ENCODE measurements at regions not wholly inside any gene's neighbourhood (a gene's known extent, or its start where the extent isn't known, plus 50 kb on each side); places are given as distances from the start of the nearest gene placed in this dataset.

DNA sequence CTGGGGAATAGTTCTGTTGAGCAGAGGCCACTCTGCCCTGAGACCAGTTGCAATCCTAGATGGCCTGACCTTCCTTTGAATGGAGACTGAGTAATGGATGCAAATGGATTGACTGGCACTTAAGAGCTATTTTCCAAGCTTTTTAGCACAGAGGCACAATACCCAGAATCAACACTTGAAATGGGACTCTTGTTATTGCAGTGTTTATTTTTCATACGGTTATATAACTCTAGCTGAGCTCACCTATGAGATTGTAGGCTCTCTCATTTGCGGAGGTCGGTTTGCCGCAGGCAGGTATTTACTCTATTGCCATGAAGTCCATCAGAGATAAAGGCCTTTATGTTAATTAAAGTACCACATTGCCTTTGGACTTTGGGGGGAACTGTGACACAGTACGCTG is 422.3 kb upstream of the CELF4 start:
- no peak for DNase-seq (ENCODE audit: extremely low read depth in 1 of 11, low read depth in 9 of 11, low spot score in 4 of 11)

DNA sequence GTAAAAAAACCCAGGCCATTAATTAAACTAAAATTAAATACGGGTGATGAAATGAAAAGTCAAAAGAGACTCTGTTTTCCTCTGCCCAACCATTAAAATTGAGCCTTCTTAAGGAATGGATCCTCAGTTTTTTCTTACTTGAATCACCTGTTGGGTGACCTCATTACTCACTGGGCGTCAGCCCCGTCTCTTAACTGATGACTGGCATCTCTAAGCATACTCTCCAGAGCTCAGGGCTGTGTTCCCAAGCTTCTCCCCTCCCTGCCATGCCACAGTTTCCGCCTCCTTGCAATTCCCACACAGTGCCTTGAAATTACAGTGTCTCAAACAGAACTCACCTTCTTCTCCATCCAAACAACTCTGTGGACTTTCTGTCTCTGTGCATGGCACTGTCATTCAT is 421.1 kb upstream of the CELF4 start:
- no peak for DNase-seq (ENCODE audit: extremely low read depth in 1 of 11, low read depth in 9 of 11, low spot score in 4 of 11)

DNA sequence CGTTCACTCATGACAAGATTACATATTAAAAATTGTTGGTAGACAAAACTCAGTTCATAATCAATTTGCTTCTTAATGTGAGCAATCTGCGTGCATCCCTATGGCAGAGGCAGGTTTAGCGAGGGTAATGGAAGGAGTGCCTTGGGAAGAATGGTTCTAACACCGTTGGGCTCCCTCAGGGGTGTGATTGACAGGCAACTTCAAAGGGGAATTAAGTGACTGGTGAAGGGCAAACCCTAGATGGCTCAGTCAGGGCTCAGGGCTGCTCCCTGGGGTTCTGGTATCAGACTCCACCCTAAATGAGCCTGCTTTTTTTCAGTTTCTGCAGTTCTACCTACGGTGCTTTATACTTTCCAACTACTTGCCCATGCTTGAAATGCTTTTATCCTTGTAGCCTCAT is 419.5 kb upstream of the CELF4 start:
- no peak for DNase-seq (ENCODE audit: extremely low read depth in 1 of 11, low read depth in 9 of 11, low spot score in 4 of 11)

DNA sequence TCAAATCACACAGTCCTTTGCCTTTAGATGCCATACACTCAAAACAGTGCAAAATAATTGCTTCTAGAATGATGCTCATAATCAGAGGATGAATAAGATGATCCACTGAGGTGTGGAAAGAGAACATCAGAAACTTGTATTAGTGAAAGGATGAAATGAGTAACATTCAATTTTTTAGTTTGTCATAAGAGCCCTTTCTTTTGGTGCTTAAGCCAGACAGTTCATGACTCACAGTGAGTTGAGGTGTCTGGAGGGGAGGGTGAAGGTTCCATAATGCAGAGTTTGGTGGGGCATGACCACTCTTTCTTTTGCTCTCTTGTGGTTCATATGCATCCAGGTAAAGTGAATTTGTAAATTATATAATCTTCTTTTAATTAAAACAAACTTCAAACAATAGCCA is 415.0 kb upstream of the CELF4 start:
- no peak for DNase-seq (ENCODE audit: extremely low read depth in 1 of 11, low read depth in 9 of 11, low spot score in 4 of 11)

DNA sequence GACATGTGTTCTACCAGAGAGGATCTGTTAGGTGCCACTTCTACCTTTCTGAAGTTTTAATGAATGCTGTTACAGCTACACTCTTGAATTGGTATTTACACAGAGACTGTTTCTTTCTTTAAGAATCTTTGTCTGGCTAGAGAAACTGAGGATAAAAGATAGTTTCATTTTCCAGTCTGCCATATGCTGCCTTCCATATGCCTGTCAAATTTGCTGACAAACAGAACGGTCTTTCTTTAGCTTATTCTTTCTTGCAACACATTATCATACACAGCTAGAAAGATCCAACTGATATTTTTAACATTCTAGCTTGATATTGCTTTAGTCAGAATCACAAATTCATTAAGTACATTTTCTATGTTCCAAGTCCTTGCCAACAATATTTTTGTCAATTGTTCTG is 409.8 kb upstream of the CELF4 start:
- no peak for DNase-seq (ENCODE audit: extremely low read depth in 1 of 11, low read depth in 9 of 11, low spot score in 4 of 11)

DNA sequence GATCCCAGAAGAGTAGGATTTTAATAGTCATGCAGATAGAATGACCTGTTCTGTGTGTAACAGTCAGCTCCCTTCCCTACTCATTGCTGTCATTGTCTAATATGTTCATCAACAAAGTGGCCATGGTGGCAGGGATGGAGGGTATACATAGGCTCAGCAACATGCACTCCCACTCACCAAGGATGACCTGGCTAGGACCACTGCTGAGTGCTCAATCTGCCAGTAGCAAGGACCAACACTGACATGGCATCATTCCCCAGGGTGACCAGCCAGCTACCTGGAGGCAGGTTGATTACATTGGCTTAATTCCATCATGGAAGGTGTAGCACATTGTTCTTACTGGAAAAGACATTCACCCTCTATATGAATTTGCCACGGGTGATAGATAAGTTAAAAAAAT is 401.7 kb upstream of the CELF4 start:
- DNase-seq (ENCODE audit: extremely low read depth in 1 of 11, low read depth in 9 of 11, low spot score in 4 of 11), result no peak

DNA sequence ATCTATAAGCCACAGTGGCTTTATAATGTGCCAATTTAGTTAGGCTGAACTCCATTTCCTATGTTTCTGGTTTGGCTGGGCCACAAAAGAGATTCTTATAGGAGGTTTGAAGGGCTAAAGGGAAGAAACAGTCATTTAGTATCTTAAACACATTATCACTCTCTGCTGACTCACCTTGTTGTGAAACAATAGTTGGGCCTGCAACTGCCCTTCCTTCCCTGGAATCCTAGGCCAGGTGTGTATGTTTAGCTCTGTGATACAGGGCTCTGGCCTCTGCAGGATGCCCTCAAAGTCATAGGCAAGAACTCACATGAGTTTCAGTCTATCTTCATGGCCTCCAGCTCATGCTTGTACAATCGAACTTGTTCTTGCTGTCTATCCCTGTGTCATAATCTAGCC is 400.0 kb upstream of the CELF4 start:
- no peak for DNase-seq (ENCODE audit: extremely low read depth in 1 of 11, low read depth in 9 of 11, low spot score in 4 of 11)

DNA sequence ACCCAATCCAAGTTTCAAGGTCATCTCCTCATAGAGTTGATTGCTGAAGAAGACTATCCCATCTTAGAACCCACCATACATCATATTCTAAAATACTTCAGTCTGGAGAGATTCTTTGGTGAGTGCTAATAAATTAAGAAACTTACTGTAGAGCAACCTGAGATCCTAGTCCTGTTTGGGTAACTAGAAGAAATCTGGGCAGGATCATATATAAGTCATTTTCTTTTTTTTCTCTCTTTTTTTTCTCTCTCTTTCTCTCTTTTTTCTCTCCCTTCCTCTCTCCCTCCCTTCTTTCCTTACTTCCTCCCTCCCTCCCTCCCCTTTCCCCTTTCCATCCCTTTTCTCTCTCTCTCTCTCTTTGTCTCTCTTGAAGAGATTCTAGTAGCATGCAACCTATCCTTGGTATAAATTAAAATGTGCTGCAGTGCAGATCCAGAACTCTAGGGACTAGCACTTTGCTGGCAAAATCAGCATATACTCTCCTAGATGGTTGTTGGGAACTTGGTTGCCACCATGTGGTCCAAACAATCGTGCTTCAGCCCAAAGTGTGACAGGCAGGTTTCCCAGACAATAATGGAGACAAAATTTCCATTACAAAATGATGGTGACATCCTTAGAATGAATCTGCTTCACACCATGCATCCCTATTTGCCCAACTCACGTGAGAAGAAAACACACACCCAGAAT is 399.4 kb upstream of the CELF4 start:
- no peak for DNase-seq (ENCODE audit: extremely low read depth in 1 of 11, low read depth in 9 of 11, low spot score in 4 of 11)

DNA sequence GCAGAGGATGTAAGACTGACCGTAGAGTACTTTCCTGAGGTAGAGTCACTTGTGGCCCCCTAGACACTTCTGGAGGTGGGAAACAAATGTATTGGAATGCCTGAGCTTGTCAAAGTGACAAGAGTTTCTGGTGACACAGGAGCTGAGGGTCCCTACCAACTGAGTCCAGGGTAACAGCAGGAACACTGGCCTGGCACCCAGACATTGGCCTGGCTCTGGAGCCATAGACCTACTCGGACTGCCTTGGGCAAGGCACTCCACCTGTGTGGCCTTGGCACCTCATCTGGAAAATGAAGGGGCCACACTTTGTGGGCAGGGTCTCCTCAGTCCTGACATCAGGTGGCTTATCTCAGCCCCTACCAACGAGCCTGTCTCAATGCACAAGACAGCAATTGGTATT is 398.2 kb upstream of the CELF4 start:
- no peak for DNase-seq (ENCODE audit: extremely low read depth in 1 of 11, low read depth in 9 of 11, low spot score in 4 of 11)

DNA sequence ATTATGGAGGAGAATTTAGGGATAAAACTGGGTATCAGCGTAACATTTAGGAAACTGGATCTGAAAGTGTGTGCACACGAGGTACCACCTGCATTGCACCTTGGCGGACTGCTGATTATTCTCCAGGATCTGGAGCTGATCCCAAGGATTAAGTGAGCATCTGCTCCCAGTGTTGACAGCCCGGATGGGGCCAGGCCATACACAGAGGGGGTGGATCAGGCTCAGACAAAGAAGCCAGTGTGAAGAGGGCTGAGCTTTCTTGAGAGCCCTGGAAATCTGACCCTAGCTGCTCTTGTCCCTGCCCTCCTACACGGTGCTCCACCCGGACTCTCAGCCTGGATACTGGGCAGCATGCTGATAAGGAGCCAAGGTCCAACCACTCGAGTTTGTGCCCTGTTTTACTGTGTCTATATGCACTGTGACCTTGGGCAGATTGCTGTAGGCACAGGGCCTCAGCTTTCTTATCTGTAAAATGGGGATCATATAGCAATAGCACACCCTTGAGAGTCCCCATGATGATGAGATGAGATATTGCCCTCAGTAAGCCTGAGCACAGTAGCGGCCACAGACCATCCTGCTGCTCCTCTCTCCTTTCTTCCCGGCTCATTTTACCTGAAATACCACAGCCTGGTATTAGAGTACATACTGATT is 396.8 kb upstream of the CELF4 start:
- DNase-seq (ENCODE audit: extremely low read depth in 1 of 11, low read depth in 9 of 11, low spot score in 4 of 11), result no peak

DNA sequence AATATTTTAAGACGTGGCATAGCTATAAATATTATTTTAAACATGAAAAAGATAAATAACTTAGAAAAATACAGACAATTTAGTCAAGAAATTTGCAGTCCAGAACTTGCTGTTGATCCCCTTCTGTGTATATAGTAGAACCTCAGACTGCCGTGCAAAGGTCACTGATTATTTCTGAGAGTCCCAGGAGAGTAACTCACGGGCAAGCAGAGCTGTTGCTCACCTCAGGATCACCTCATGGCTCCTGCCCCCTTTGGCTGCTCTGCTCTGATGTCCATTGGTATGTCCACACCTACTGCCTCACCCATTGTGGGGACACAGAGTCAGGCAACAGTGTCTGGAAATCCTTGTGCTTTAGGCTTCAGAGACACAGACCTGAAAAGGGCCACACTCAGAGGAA is 392.9 kb upstream of the CELF4 start:
- DNase-seq (ENCODE audit: extremely low read depth in 1 of 11, low read depth in 9 of 11, low spot score in 4 of 11), result no peak

DNA sequence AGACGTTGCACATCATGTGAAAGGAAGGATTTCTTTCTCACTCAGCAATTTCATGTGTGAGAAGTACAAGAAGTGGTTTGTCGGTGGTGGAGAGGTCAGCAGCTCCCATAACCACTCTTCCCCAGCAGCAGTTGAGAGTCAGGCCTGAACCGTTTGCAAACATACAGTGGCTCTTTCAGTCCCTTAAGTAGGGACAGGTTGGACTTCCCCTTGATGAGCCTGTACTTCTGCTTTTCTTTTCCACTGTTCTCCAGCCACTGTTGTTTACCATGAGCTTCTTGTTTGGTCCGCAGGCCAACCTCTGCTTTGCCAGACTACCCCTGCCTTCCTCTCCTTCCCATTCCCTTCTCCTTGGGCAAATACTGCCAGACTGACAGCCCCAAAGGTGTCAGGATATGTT is 391.3 kb upstream of the CELF4 start:
- DNase-seq (ENCODE audit: extremely low read depth in 1 of 11, low read depth in 9 of 11, low spot score in 4 of 11), result no peak

DNA sequence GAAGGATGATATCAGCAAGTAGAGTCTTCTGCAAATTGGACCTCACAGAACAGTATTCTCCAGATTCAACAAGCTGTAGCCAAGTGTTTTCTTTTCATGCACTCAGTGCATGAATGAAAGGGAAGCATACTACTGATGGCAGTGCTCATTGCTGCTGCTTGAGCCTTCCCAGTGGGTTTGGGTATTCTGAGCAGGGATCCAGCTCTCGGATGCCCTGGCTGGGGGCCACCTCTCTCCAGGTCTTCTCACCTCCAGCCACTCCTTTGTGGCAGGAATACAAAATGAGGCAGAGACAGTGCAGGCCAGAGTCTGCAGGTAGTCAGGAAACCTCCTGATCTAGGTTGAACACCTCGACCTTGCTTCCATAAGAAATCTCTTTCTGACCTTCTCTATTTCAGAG is 390.4 kb upstream of the CELF4 start:
- no peak for DNase-seq (ENCODE audit: extremely low read depth in 1 of 11, low read depth in 9 of 11, low spot score in 4 of 11)

DNA sequence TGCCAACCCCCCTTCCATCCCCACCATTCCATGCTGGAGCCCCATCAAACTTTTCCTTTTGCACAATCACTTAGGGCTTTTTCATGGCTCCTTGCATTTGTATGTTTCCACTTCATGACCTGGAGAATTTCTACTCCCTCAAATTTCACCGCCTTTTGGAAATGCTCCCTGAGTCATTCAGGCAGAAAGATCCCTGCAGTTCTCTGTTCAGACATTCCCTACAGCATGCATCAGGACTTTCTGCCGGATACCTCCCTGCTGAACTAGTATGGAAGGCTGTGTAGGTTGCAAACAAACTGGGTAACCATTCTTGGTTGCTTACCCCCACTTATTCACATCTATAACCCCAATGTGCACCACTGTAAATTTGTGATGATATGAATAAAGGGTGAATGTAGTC is 389.6 kb upstream of the CELF4 start:
- no peak for DNase-seq (ENCODE audit: extremely low read depth in 1 of 11, low read depth in 9 of 11, low spot score in 4 of 11)

DNA sequence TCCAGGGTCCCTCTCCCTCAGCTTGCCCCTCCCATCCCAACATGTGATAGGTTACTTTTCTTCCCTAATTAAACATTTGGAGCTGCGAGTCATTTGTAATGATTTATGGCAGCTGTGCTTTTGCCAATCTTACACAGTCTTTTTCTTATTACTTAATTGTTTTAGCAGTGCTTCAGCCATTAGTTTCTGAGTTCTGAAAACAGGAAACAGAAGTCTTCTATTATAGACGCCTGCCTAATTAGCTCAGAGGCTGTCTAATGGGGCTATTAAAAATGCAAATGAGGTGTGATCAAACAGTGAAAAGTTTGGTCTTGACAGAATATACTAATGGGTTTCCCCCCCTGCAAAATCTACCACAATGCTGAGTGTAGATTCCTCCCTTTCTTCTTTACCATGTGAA is 388.3 kb upstream of the CELF4 start:
- no peak for DNase-seq (ENCODE audit: extremely low read depth in 1 of 11, low read depth in 9 of 11, low spot score in 4 of 11)

DNA sequence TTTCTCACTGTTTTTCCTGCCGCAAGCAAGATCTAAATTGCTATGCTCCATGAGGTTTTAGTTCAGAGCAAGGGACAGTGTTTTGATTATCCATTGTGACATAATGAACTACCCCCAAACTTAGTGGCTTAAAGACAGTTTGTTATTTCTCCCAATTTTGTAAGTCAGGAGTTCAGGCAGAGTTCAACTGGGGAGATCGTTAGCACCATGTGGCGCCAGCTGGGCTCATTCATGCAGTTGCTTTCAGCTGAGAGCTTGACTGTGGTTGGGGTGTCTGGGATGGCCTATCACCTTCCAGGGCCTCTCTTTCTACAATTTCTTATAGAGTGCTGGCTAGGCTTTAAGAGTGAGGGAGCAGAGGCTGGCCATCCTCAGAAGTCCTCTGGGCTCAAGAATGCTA is 382.9 kb upstream of the CELF4 start:
- DNase-seq (ENCODE audit: extremely low read depth in 1 of 11, low read depth in 9 of 11, low spot score in 4 of 11), result no peak

DNA sequence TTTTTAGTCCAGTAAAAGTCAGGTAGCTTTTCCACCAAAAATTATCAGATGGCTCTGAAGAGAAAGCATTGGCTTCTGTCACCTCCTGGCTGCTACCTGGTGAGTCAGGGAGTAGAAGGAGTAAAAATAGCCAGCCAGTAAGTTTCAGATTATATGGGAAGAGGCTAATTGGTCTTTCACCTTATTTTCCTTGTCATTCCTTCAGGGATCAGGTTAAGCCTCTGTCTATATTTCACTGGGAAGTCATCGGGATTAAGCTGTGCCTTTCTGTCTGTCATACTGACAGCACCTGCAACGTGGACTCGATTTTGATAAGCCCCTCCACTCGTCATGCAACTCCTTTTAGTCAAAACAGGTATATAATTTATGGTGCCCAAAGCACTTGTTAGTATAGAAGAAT is 380.7 kb upstream of the CELF4 start:
- DNase-seq (ENCODE audit: extremely low read depth in 1 of 11, low read depth in 9 of 11, low spot score in 4 of 11), result no peak

DNA sequence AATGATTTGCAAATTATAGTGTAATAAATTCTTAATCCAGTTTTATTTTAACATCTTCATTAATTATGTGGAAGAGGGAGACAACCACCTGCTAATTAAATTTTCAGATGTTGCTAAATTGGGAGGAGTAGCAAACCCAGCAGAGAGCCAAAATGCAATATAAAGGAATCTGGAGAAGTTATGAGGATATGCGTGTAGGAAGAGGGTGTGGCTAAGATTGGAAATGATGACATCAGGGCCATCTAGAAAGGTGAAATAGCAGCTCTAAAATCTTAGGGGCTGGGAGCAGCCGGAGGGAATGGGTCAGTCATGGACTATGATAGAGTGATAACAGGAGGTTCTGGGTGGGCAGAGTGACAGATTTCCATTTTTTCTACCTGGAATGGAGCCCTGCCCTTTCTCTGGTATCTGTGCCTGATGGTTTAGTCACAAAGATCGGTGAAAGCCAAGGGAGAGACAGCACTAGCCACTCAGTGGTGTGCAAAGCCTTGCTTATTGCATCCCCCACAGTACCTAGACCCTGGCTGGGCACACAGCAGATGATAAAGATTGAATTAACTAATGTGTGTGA is 379.2 kb upstream of the CELF4 start:
- DNase-seq (ENCODE audit: extremely low read depth in 1 of 11, low read depth in 9 of 11, low spot score in 4 of 11), result no peak

DNA sequence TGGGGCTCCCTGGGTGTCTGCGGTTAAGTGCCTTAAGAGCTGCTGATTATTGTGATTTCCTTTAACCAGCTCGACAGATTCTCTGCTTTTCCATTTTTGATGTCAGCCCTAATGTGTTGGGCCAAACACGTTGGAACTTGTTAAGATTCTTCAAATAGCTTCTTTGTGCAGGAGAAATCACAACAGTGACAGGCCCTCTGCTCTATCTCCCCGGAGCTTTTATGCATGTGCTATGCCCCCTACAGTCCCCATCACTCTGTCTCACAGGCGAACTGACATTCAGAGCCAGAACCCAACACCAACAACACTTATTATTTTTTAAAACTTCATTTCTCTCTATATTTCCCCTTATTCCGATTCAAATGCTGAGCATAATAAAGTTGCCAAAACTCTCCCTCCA is 371.7 kb upstream of the CELF4 start:
- DNase-seq (ENCODE audit: extremely low read depth in 1 of 11, low read depth in 9 of 11, low spot score in 4 of 11), result no peak

DNA sequence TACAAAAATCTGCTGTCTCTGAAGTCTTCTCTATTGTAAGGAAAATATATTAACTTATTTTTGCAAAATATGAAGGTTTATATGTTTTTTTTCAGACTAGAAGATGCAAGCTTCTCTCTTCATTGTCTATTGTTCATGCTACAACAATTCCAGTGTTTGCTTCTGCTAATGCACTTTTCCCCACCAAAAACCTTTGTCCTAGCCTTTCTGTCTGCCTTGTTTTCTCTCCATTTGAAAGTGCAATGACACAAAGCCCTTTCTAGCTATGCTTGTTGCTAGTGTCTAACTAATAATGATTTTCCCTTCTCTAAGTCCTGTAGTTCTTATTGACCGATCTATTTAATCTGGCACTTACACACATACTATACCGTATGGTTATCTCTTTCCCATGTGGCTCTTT is 369.5 kb upstream of the CELF4 start:
- no peak for DNase-seq (ENCODE audit: extremely low read depth in 1 of 11, low read depth in 9 of 11, low spot score in 4 of 11)

DNA sequence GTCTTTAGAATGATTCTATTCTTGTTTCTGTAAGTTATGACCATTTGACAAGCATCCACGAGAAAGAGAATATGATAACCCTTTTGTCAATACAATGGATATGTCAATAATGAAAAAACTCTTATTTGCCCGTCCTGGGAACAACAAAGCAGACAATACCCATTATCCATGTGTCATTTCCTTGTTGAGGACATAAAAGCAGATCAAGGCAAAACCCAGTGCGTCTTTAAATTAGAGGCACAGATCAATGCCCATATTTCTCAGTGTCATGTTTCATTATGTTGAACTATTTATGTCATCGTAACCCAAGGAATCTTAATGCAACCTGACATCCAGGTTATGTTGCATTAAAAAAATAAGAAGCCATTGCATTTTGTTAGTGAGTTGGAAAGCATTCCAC is 365.0 kb upstream of the CELF4 start:
- DNase-seq (ENCODE audit: extremely low read depth in 1 of 11, low read depth in 9 of 11, low spot score in 4 of 11), result no peak
